ENCODE measurements at regions not wholly inside any gene's neighbourhood (a gene's known extent, or its start where the extent isn't known, plus 50 kb on each side); places are given as distances from the start of the nearest gene placed in this dataset.

DNA sequence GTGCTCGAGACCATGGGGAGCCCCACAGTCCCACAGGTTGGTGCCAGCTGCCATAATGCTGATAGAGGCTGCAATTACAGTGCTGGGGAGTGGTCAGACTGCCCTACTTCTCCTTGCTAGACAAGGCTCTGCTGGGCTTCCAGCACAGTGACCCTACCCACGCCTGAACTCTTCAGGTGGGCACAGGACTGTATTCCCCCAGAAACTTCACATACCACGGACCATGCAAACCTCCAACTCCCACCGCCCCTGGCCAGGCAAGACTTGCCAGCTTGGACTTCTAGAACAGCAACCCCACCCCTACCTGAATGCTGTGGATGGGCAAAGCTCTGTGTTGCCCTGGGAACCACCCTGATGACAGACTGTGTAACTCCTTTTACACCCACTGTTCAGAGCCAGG, 885.3 kb downstream of the SI start:
- no peak for TF ChIP-seq GATA3 (IDR thresholded peaks at IDR 0.05; ENCODE audit: low read depth, low read length)
- no peak for TF ChIP-seq GATA2 (IDR thresholded peaks at IDR 0.05; ENCODE audit: low read depth, low read length)

Measured in SH-SY5Y (cell line).